ENCODE measurements at regions not wholly inside any gene's neighbourhood (a gene's known extent, or its start where the extent isn't known, plus 50 kb on each side); places are given as distances from the start of the nearest gene placed in this dataset.

GRCh38 chr6:53998303-53998702, 112.9 kb upstream of the MLIP start:
- H3K4me3 ChIP-seq (replicated peaks; ENCODE audit: insufficient read depth, low read length) = no peak overlapping the region
- H3K27ac ChIP-seq (replicated peaks) = no peak overlapping the region
- no peak for DNase-seq (ENCODE audit: low read depth in 1 of 2, low spot score in 1 of 2)
- TF ChIP-seq, protein P1, sequence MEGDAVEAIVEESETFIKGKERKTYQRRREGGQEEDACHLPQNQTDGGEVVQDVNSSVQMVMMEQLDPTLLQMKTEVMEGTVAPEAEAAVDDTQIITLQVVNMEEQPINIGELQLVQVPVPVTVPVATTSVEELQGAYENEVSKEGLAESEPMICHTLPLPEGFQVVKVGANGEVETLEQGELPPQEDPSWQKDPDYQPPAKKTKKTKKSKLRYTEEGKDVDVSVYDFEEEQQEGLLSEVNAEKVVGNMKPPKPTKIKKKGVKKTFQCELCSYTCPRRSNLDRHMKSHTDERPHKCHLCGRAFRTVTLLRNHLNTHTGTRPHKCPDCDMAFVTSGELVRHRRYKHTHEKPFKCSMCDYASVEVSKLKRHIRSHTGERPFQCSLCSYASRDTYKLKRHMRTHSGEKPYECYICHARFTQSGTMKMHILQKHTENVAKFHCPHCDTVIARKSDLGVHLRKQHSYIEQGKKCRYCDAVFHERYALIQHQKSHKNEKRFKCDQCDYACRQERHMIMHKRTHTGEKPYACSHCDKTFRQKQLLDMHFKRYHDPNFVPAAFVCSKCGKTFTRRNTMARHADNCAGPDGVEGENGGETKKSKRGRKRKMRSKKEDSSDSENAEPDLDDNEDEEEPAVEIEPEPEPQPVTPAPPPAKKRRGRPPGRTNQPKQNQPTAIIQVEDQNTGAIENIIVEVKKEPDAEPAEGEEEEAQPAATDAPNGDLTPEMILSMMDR (IDR thresholded peaks at IDR 0.05; ENCODE audit: insufficient read depth, low read length) = no peak
- no peak for TF ChIP-seq POLR2AphosphoS5 (IDR thresholded peaks at IDR 0.05; ENCODE audit: low read depth)
- TF ChIP-seq REST (IDR thresholded peaks at IDR 0.05; ENCODE audit: insufficient replicate concordance, low read depth) = no peak
- TF ChIP-seq SPI1 (IDR thresholded peaks at IDR 0.05; ENCODE audit: borderline replicate concordance, low read depth) = no peak
- TF ChIP-seq GABPA (IDR thresholded peaks at IDR 0.05; ENCODE audit: low read depth) = no peak
- no peaks in the 10 kb centered on the region for H3K27me3 ChIP-seq (ENCODE audit: insufficient read depth, poor library complexity, severe bottlenecking)

- H3K4me3 ChIP-seq (replicated peaks; ENCODE audit: insufficient read depth, low read length) = no peak overlapping the region
- no peak for DNase-seq (ENCODE audit: low read depth in 1 of 2, low spot score in 1 of 2)
- no peak for TF ChIP-seq REST (IDR thresholded peaks at IDR 0.05; ENCODE audit: insufficient replicate concordance, low read depth)
Measured at GRCh38 chr6:53999088-53999755, 112.0 kb upstream of the MLIP start.

DNA sequence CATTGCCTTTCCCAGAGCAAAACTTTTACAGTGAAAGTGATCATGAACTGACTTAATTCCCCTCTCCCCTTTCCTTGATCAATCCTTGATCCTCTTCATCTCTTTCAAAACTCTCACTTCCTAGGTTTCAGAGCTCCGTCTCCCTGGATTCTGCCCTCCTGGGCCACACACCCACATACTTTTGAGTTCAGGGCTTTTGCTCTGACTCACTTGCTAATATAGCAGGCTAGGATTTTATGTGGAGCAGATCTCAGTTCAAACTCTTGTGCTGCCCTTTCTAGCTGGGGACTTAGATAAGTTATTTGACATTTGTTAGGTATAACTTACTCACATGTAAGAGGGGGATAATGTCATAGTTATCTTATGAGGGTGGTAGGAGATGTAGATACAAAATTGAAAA, 109.1 kb upstream of the MLIP start:
- TF ChIP-seq GABPA (IDR thresholded peaks at IDR 0.05; ENCODE audit: low read depth) = no peak
- no peak for TF ChIP-seq REST (IDR thresholded peaks at IDR 0.05; ENCODE audit: insufficient replicate concordance, low read depth)
- TF ChIP-seq, protein P1 (IDR thresholded peaks at IDR 0.05; ENCODE audit: insufficient read depth, low read length) = no peak
- TF ChIP-seq POLR2AphosphoS5 (IDR thresholded peaks at IDR 0.05; ENCODE audit: low read depth) = no peak
- no peak for TF ChIP-seq SPI1 (IDR thresholded peaks at IDR 0.05; ENCODE audit: borderline replicate concordance, low read depth)
- Histone ChIP-seq H3K27ac (replicated peaks) (no peak overlapping the region), H3K27me3 (ENCODE audit: insufficient read depth, poor library complexity, severe bottlenecking) (no peaks in the 10 kb centered on the region), H3K4me3 (replicated peaks; ENCODE audit: insufficient read depth, low read length) (no peak overlapping the region)
- DNase-seq (ENCODE audit: low read depth in 1 of 2, low spot score in 1 of 2) = no peak

More at GRCh38 chr6:53999088-53999755, 112.0 kb upstream of the MLIP start:
- Histone ChIP-seq H3K27me3 (ENCODE audit: insufficient read depth, poor library complexity, severe bottlenecking) (no peaks in the 10 kb centered on the region), H3K27ac (replicated peaks) (no peak overlapping the region)

Measured in HL-60 (cell line).